GM11168 (cell line): ENCODE measurements at regions not wholly inside any gene's neighbourhood (a gene's known extent, or its start where the extent isn't known, plus 50 kb on each side); places are given as distances from the start of the nearest gene placed in this dataset.

Source experiments
- in situ Hi-C: fragments of 300-500 bp; cut with MboI; formaldehyde crosslinking; loops from one replicate; pipeline ENCODE4 v1.12.0; 2022; ENCODE audit warnings: low sequenced_read_pairs; ENCODE audit not compliant: unreplicated experiment

DNA sequence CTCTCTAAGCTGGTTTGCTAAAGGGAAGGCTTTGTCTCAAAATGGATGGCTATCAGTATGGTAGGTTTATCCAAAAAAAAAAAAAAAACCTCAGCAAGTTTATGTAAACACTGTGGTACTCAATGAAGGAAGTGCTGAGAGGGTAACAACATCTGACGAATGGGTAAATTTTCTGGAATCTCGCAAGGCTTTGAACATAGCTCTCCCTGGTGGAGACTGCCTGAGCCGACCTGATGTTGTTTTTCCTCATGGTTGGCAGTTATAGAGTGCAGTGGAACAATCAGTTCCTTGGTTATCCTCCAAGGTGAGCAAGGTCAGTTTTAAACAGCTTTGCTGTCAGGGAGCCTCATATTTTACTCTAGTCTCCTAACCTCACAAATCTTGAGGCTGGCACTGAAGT, 94.6 kb downstream of the ZPLD1 start:
- in situ Hi-C loops = loop anchor here (25.0 kb wide), 1 partner anchor 717 kb away; no protein-coding TSS in a partner anchor

GRCh38 chr3:102530415-102531181, 95.8 kb downstream of the ZPLD1 start:
- in situ Hi-C loops = loop anchor here (25.0 kb wide), 1 partner anchor 718 kb away; no protein-coding TSS in a partner anchor

DNA sequence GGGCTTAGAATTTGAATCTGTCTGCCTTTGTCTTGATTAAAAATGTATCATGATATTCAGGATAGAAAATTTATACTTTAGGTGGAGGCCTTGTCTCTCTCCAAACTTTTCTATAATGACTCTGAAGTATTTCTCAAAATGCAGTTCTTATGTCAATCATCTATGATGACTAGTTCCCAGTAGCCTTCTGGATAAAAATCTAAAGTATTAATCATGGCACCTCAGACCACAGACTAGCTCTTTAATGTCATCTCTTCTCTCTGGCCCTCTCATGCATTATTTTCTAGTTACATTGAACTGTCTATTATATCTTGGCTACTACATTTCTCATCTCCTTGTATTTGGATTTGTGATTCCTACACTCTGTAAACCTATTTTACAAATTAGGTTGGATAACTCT, 96.9 kb downstream of the ZPLD1 start:
- in situ Hi-C loops = loop anchor here (25.0 kb wide), 1 partner anchor 719 kb away; no protein-coding TSS in a partner anchor

- in situ Hi-C loops = loop anchor here (25.0 kb wide), 1 partner anchor 721 kb away; no protein-coding TSS in a partner anchor
These were observed 98.1 kb downstream of the ZPLD1 start for GRCh38 chr3:102532901-102533300.

- in situ Hi-C loops = loop anchor here (25.0 kb wide), 1 partner anchor 721 kb away; no protein-coding TSS in a partner anchor
These were observed 99.0 kb downstream of the ZPLD1 start for GRCh38 chr3:102533784-102534183.

DNA sequence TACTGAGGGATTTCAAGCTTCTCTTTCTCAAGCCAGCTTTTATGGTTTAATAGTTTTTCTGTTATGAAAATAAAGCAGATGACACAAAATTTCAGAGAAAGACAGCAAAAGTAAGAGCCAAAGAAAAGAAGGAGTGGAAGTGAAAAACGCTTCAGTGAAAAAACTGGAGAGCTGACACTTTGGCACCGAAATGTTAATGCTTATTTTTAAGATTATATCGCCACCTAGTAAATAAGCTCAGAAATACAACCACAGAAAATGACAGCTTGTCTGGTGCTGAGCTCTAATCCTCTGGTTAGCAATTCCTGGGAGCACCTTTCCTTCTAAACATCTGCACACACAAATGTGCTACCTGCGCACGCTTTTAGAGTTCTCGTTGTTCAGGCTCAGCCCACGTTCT, 101.6 kb downstream of the ZPLD1 start:
- in situ Hi-C loops = loop anchor here (5.0 to 25.0 kb wide), 2 partner anchors 304 to 724 kb away; no protein-coding TSS in a partner anchor

DNA sequence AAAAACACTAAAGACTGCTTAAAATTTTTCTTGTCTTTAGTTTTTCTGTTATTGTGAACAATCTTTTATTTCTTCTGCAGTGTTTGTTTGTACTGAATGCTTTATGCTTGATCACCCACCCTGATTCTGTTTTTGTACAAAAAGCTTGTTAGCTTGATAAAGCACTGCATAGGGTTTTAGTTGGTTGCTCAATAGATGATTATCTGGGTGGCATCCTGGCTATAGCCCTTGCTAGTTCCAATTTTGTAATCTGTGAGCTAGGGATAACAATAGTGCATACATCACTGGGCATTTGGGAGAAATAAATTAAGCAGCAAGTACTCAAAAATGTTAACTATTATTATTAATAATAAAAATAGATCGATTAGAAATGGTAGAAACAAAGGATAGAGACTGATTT, 102.3 kb downstream of the ZPLD1 start:
- in situ Hi-C loops = loop anchor here (5.0 to 25.0 kb wide), 2 partner anchors 305 to 725 kb away; no protein-coding TSS in a partner anchor

GRCh38 chr3:102544741-102545140, 109.9 kb downstream of the ZPLD1 start:
- in situ Hi-C loops = loop anchor here (25.0 kb wide), 1 partner anchor 732 kb away; no protein-coding TSS in a partner anchor

- in situ Hi-C loops = loop anchor here (25.0 kb wide), 1 partner anchor 733 kb away; no protein-coding TSS in a partner anchor
These were observed 110.5 kb downstream of the ZPLD1 start for GRCh38 chr3:102545276-102545675.

DNA sequence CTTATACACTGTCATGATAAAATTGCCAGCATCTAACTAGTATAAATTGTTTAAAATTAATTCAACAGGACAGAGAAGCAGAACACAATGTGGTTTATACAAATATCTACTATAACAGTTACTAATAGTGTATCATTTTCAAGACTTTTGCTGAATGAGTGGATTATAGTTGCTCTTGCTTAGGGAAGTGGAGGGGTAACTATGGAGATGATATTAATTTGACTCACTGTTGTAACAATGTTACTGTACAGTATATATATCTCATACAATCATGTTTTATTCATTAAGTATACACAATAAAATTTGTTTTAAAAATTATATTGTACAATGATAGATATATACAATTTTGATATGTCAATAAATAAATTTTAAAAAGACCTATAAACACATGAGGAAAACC, 119.1 kb downstream of the ZPLD1 start:
- in situ Hi-C loops = no loop called here

DNA sequence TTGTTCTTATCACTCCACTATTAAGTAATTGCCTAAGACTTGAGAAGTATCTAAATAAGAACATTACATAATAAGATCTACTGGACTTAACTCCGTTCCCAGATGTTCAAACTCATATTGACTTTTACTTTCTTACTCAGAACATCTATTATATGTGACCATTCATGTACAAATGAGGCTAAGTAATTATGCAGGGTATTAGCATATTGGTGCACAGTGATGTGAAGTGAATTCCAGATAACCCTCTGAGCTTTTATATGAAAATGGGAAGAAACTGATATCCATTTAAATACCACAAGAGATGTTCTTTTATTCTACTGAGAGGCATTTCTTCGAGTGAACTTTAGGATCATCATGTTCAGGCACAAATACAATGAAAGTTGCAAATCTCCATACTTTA, 135.7 kb downstream of the ZPLD1 start:
- in situ Hi-C loops = no loop called here

DNA sequence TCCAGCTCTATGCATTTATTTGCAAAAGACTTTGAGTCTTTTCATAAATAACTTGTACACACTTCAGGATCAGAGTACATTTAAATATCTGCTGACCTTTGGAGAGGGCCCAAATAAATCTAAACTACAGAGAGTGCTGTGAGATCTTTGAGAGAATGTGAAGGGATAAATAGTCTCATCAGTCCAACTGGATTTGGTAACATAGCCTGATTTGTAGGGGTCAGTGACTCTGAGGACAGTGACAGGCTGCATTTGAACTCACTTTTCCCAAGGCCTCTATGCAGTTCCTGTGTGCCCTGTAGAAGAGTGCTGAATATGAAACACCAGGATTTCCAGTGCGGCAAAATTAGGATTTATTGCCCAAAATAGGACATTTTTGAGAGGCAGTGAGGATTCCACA, 136.2 kb downstream of the ZPLD1 start:
- in situ Hi-C loops = no loop called here

DNA sequence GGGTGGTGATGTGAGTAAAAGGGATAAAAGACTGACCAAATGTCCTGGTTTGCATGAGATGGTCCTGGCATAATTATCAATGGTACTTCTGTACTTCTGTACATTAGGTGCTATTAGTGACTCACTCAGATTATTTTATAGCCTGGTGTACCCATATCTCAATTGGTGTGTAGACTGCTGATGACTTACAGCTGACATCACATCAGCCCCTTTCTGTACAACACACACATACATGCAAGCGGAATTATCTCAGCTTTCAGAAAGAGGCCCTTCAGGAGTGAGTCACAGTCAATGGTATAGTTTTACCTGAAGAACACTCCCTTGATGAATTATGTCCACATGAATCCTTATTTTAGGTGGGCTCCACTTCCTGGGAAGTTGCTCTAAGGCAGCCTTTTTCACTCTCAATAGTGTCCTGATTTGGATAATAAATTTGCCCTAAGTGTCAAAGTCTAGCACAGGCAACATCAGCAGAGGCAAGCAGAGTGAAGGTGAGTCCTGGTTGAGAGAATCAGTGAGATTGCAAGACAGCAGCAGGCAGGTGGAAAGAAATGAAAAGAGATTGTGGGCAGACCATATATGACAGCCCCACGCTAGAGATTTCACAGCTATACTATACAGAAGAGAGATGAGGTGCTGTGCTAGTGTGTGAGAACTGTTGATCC, 137.0 kb downstream of the ZPLD1 start:
- in situ Hi-C loops = no loop called here

DNA sequence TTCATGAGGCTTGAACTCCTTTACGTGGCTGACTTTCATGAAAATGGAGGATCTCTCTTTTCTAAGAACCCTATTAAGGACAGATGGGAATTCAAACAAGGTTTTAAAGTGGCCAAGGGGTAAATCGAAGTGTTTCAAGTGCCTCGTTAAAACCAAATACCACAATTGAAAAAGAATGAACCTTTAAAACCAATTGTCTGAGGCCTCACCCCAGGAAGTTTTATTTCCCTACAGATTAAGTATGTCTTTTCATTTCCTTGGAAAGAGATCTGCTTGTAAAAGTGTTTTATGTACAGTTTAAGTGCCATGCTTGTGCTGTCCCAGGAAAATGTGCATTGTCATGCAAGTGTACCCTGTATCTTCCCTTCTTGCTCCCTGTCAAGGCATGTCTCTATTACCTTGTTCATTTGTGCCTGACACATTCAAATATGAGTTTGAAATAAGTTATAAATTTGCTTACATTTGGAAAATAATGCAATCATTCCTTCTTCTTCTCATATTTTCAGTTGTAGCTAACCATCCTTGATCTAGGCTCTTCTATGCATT, 138.7 kb downstream of the ZPLD1 start:
- in situ Hi-C loops = no loop called here

DNA sequence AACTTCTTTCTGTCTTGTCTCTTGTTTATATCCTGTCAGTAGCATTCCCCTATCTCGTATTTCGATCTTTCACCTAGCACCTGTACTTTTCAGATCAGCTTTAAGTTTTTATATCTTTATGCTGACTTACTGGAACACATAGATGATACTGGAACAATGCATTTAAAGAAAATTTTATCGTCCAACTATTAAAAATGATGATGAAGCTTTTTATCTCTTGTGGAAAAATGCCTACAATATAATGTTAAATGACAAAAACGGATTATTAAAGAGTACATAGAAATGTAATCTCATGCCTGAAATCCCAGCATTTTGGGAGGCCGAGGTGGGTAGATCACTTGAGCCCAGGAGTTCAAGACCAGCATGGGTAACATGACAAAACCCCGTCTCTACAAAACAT, 139.5 kb downstream of the ZPLD1 start:
- in situ Hi-C loops = no loop called here

GRCh38 chr3:102576651-102577050, 141.8 kb downstream of the ZPLD1 start:
- in situ Hi-C loops = no loop called here

- in situ Hi-C loops = no loop called here
These were observed 142.4 kb downstream of the ZPLD1 start for GRCh38 chr3:102577082-102577789.

- in situ Hi-C loops = no loop called here
These were observed 145.9 kb downstream of the ZPLD1 start for GRCh38 chr3:102580760-102581159.

GRCh38 chr3:102586485-102586884, 151.7 kb downstream of the ZPLD1 start:
- in situ Hi-C loops = no loop called here
